NCI-H526 treated with DMSO at 0.1 percent for 48 hours (cell line): ENCODE measurements at regions not wholly inside any gene's neighbourhood (a gene's known extent, or its start where the extent isn't known, plus 50 kb on each side); places are given as distances from the start of the nearest gene placed in this dataset.
A peak's percentile ranks its signal among the peaks of the same experiment; 100 is the strongest.
"Not testable (repeated sequence)": the region's sequence is repeated elsewhere in the genome, so short reads cannot be mapped to it uniquely, and the experiment has no call there.

ENCODE experiments used
- DNase-seq: peaks from one replicate; lab custom pipeline; 2025; lab: John Stamatoyannopoulos, UW

DNA sequence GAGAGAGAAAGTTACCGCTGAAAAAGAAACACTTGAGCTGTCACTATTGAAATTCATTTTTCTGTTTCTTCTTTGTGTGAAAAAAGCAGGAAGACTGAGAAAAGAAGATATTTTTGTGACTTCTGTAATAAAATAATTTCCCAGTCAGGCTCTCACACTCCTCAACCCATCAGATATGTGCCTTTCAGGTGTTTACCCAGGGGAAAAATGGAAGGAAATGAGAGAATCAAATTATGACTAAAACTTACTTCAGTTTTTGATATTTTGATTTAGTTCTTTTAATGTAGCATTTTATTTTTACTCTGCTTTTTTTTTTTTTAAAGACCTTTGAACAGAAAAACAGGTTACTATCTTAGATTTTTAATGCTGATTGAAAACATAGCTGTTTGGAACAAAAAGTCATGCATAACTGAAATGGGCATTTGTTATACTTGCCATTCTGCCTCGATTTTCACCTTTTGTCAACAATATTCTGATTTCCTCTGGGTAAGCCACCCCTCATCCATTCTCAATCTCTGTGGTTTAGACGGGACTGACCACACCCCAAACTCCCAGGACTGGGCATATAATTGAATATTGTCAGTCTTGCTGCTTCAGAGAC is 133.2 kb upstream of the KRR1 start:
- DNase-seq = no peak

GRCh38 chr12:75643119-75643518 is 131.7 kb upstream of the KRR1 start:
- not testable (repeated sequence) for DNase-seq

GRCh38 chr12:75642226-75642625 is 130.8 kb upstream of the KRR1 start:
- DNase-seq = no peak

DNA sequence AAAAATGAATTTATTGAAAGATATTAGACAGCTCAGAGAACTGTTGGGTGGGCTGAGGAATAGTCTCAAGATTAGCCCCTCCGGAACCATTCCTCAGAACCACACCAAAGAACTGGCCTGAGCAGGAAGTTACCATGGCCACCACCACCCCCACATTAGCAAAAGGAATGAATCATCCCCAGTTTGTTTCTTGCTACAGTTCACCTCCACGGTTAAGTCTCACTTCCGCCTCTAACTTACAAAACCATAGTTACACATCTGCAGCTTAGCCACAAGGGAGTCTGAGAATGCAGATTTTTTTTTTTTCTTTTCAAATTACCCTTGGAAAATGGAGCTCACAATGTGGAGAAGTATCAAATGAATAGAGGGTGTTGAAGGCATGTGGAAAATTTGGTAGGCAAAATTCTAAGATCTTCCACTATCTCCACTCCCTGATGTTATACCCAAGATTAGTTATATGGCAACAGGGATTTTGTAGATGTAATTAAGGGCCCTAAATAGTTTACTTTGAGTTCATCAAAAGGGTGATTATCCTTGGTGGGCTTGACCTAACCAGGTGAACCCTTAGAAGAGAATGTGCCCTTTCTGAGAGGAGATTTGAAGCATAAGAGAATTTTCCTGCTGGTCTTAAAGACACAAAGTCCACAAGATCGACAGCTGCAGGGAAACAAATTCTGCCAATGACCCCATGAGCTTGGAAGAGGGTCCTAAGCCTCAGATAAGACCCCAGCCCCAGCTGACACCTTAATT is 129.8 kb upstream of the KRR1 start:
- DNase-seq = no peak

- DNase-seq = no peak
These were observed 127.4 kb upstream of the KRR1 start for GRCh38 chr12:75638792-75639191.

DNA sequence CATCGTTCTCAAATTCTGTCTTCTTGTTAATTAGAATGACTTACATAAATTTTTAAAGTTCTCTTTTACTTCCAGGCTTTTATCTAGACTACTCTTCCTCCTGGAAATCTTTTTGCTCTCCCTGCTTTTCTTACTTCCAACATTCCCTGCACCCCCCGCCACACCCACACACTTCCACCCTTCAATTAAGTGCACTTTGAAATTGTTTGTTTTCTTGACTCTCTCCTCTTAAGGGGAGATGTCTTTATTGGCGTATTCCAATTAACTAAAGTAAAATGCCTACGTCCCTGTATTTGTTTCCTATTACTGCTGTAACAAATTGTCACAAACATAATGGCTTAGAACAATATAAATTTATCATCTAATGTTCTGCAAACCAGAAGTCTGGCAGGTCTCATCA is 125.2 kb upstream of the KRR1 start:
- no peak for DNase-seq

DNA sequence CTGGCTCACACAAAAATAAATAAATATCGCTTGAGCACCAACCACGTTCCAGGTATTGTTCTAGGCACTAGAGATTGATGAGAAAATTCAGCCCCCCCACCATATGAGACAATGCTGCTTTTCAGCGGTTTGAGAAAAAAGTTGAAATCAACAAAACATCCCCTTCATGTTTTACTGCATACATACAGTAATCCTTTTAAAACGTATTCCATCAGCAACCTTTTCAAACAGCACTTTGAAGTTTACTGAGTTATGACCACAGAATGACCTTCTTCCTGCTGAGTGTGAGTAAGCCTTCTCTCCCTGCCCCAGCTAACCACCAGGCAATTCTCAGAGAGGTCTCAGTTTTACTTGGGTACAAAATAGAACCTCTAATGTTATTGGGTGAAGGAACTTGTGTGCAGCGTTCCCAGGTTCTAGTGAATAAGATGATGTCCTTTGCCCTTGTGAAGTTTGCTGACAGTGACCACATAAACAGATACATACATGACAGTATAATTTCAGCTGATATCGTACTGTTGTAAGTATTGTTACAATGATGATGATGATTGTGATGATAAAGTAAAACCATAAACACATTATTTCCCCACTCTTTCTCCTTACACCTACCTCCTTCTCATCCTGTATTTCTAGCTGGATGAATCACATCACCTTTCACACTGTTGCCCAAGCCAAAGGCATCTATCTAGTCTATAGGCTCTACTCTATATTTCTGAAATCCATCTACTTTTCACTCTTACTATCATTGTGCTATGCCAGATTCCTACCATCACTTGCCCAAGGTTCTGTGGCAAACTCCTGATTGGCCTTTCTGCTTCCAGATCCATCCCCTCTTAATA is 124.4 kb upstream of the KRR1 start:
- no peak for DNase-seq

GRCh38 chr12:75634244-75635222 is 123.1 kb upstream of the KRR1 start:
- DNase-seq = no peak

GRCh38 chr12:75633789-75634188 is 122.4 kb upstream of the KRR1 start:
- no peak for DNase-seq

DNA sequence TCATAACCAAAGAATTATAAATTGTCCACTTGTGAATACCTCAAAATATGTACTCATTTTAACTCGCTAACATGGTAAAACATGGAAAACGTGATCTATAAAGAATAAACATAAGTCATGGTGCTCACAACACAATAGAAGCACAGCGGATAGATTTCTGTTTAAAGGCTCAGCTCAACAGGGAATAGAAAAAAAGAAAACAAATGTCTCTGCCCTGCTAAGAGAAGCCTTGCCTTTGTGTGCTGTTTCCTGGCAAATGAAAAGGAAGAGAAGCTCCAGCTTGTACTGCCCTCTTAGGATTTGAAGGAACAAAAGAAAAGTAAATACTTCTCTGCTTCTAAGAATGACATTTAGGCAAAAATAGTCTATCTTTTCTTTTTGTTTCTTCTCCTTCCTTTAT is 121.0 kb upstream of the KRR1 start:
- no peak for DNase-seq

- no peak for DNase-seq
These were observed 120.4 kb upstream of the KRR1 start for GRCh38 chr12:75631831-75632230.

DNA sequence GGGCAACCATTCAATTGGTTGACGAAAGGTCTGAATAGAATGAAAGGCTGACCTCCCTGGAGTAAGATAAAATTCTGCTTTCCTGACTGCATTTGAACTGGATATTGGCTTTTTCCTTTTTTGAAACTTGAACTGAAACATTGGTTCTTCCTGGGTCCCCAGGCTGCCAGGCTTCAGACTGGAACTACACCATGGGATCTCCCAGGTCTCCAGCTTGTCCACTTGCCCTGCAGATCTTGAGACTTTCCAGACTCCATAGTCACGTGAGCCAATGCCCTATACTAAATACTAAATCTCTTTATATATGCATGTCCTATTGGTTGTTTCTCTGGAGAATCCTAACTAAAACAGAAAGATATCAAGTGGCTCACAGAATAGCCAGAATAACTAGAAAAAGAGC is 118.7 kb upstream of the KRR1 start:
- no peak for DNase-seq

GRCh38 chr12:75628916-75629315 is 117.5 kb upstream of the KRR1 start:
- peak; percentile 24 for DNase-seq

DNA sequence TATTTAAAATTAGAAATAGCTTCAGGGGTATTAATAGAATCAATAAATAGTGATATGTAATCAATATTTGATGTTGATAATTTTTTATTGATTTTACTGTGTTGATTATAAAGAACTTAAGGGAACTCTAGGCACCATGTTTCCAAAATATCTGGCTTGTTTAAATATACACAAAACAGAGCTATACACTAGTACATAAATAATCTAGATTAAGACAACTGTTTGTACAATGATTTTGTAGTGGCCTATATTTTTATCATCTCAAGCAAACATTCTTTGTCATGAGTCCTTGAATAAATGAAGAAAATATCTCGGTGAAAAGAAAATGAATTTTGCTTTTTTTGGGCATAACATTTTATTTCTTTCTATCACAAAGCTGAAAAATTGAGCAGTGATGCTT is 117.1 kb upstream of the KRR1 start:
- no peak for DNase-seq

- DNase-seq = no peak
These were observed 112.3 kb upstream of the KRR1 start for GRCh38 chr12:75623631-75624154.

GRCh38 chr12:75622492-75622891 is 111.1 kb upstream of the KRR1 start:
- DNase-seq = no peak

GRCh38 chr12:75614396-75614795 is 103.0 kb upstream of the KRR1 start:
- not testable (repeated sequence) for DNase-seq

- DNase-seq = no peak
These were observed 102.6 kb upstream of the KRR1 start for GRCh38 chr12:75613981-75614380.

- DNase-seq = no peak
These were observed 99.6 kb upstream of the KRR1 start for GRCh38 chr12:75611041-75611440.

- no peak for DNase-seq
These were observed 95.5 kb upstream of the KRR1 start for GRCh38 chr12:75606956-75607355.

GRCh38 chr12:75606151-75606550 is 94.7 kb upstream of the KRR1 start:
- DNase-seq = no peak

- no peak for DNase-seq
These were observed 92.1 kb upstream of the KRR1 start for GRCh38 chr12:75603475-75603874.
